ENCODE measurements at regions not wholly inside any gene's neighbourhood (a gene's known extent, or its start where the extent isn't known, plus 50 kb on each side); places are given as distances from the start of the nearest gene placed in this dataset.
"Not testable (repeated sequence)": the region's sequence is repeated elsewhere in the genome, so short reads cannot be mapped to it uniquely, and the experiment has no call there.

- no peak for DNase-seq (ENCODE audit: low spot score)
These were observed 303.5 kb upstream of the ST8SIA4 start for GRCh38 chr5:101206534-101206933.

DNA sequence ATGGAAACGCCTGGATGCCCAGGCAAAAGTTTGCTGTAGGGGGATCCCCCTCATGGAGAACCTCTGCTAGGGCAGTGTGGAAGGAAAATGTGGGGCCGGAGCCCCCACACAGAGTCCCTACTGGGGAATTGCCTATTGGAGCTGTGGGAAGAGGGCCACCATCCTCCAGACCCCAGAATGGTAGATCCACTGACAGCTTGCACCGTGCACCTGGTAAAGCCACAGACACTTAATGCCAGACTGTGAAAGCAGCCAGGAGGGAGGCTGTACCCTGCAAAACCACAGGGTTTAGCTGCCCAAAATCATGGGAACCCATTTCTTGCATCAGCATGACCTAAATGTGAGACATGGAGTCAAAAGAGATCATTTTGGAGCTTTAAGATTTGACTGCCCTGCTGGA, 302.0 kb upstream of the ST8SIA4 start:
- not testable (repeated sequence) for DNase-seq (ENCODE audit: low spot score)

GRCh38 chr5:101180365-101180764, 277.3 kb upstream of the ST8SIA4 start:
- DNase-seq (ENCODE audit: low spot score): not testable (repeated sequence)

GRCh38 chr5:101176605-101177004, 273.5 kb upstream of the ST8SIA4 start:
- no peak for DNase-seq (ENCODE audit: low spot score)

- no peak for DNase-seq (ENCODE audit: low spot score)
These were observed 271.9 kb upstream of the ST8SIA4 start for GRCh38 chr5:101174981-101175380.

DNA sequence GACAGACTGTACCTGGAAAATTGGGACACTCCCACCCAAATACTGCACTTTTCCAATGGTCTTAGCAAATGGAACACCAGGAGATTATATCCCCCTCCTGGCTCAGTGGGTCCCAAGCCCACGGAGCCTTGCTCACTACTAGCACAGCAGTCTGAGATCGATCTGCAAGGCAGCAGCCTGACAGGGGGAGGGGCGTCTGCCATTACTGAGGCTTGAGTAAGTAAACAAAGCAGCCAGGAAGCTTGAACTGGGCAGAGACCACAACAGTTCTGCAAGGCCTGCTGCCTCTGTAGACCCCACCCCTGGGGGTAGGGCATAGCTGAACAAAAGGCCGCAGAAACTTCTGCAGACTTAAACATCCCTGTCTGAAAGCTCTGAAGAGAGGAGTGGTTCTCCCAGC, 260.0 kb upstream of the ST8SIA4 start:
- DNase-seq (ENCODE audit: low spot score): no peak

DNA sequence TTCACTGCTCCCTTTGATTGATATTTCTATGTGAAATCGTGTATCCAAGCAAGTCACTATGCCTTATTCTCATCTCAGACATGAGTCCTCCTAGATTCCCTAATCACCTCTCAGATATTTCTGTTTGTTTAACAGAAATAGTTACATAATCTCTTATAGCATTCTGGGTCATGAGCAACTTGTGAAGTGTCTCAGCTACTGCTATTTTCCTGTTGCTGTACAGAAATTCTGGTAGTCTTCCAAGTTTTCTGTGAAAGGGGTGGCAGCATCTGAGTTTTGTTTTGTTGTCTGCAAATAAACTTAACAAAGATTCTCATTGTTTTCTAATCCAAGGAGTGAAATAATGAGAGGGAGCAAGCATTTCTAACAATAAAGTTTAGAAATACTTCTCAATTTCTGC, 256.9 kb upstream of the ST8SIA4 start:
- DNase-seq (ENCODE audit: low spot score): no peak

- no peak for DNase-seq (ENCODE audit: low spot score)
These were observed 255.9 kb upstream of the ST8SIA4 start for GRCh38 chr5:101159006-101159405.

- no peak for DNase-seq (ENCODE audit: low spot score)
These were observed 250.4 kb upstream of the ST8SIA4 start for GRCh38 chr5:101153526-101153925.

- no peak for DNase-seq (ENCODE audit: low spot score)
These were observed 240.4 kb upstream of the ST8SIA4 start for GRCh38 chr5:101143526-101143925.

DNA sequence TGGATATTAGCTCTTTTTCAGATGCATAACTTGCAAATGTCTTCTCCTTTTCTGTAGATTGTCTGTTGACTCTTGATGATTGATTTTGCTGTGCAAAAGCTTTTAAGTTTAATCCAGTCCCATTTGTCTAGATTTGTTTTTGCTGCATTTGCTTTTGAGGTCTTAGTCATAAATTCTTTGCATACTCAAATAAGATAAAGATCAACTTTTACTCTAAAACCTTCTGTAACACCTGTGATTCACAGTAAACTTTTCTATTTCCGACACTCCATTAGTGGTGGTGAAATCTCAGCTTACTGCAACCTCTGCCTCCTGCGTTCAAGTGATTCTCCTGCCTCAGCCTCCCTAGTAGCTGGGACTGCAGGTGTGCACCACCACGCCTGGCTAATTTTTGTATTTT, 239.0 kb upstream of the ST8SIA4 start:
- DNase-seq (ENCODE audit: low spot score): no peak

GRCh38 chr5:101136454-101136853, 233.4 kb upstream of the ST8SIA4 start:
- DNase-seq (ENCODE audit: low spot score): no peak

GRCh38 chr5:101123363-101123762, 220.3 kb upstream of the ST8SIA4 start:
- DNase-seq (ENCODE audit: low spot score): no peak

- no peak for DNase-seq (ENCODE audit: low spot score)
These were observed 209.6 kb upstream of the ST8SIA4 start for GRCh38 chr5:101112645-101113044.

DNA sequence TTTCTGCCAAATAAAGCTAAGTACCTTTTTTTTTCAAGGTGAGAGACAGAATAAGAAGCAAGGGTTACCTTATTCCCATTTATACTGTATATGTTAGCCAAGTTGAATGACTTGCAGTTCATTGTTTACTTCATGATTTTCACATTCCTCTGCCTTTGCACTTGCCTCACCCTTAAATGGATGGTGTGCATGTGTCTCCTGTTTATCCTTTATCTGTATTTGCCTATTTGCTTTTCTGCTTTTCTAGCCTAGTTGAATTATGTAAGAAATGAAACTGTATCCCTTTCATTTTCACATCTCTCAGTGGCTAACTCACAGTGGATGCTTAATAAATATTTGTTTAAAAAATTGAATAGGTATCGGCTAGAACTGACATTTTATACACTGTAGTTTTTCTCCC, 200.8 kb upstream of the ST8SIA4 start:
- no peak for DNase-seq (ENCODE audit: low spot score)

DNA sequence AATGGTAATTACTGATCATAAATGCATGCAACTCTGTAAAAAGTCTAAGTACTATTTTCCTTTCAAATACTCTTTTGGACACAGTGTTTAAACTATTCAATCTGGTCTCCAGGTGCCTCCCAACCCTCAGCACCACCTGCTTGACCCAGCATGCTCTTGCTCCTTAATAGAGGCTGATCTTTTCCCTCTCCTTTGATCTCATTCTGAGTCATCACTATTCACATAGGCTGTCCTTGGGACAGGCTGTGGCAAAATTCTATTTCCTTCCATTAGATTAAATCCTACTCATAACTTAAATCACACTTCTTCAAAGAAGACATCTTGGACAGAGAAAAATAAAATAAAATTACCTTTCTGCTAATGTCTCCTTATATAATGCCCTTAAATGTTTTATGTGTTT, 199.4 kb upstream of the ST8SIA4 start:
- no peak for DNase-seq (ENCODE audit: low spot score)

DNA sequence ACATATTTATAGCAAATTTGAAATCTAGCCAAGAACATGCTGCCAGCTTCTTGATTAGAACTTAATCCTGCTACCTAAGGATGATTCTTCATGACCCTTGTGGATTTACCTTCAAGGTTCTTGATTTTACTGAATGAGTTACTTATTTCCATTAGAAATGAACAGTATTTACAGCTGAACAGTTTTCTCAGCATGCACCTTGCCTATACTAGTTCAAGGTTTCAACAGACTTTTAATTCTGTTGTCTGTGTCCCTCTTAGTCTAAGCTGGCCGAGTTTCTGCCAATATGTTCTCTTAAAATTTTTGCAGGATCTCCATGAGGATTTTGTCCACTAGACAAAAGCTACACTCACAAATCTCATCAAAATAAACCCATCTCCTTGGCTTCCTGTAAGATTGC, 188.8 kb upstream of the ST8SIA4 start:
- DNase-seq (ENCODE audit: low spot score): no peak

DNA sequence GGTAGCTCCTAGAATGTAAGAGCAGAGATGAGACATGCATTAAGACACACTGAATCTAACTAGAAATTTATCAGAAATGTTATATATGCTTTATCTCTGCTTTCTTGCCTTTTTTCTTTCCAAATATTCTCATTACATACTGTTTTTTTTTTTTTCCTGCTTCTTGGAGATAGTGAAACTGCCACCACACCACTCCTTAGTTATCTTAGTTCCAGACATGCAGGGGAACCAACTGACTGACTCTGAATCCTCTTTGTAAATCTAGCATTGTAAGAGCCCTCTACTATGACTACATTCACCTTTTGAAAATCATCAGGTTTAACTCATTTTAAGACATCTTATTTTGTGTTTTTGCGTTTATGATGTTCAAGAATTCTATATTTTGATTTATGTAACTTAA, 181.3 kb upstream of the ST8SIA4 start:
- no peak for DNase-seq (ENCODE audit: low spot score)

DNA sequence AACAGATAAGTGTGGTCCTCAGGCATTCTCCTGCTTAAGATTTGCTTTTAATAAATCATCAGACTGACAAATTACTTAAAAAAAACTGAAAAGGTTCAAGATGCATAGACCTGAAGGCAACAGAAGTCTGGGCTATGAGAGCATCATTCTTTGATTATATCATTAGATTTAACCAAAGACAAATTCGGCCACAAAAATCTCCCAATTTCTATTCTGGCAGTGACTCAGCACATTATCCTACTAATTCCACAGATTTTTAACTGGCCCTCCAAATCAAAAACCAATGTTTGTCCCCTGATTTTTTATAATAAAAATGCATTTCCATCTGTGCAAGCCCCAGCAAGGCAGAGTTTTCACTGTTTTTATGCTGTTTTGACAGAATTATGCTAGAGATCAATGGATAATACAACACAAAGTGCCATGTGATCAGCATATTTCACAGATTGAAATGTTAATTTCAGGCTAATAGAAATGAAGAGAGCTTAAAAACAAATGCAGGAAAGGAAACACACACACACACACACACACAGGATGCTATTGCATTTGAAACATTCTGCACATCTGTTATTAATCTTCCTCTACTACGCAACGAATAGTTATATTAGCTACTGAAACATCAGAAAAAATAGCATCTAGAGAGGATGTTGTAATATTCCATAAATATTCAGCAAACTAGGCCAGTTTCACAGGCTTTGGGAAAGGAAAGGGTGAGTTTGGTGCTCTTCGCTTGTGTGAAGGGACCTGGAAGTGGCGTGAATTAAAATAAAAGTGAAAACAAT, 177.6 kb upstream of the ST8SIA4 start:
- DNase-seq (ENCODE audit: low spot score): no peak

DNA sequence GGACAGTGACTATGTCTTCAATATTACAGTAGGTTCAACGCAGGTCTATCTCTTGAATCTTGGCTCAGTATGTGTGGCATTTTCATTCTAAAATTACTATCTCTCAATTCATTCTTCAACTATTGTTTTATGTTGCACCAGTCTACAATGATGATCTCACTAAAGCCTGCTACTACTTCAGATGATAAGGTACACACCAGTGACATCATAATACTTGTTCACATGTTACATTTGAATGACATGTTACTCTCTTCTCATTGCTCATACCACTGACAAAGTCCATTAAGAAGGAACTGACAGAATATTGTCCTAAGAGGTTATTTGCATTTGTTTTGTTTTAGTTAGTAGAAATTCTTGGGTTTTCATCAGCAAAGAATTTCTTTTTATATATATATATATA, 165.2 kb upstream of the ST8SIA4 start:
- no peak for DNase-seq (ENCODE audit: low spot score)

DNA sequence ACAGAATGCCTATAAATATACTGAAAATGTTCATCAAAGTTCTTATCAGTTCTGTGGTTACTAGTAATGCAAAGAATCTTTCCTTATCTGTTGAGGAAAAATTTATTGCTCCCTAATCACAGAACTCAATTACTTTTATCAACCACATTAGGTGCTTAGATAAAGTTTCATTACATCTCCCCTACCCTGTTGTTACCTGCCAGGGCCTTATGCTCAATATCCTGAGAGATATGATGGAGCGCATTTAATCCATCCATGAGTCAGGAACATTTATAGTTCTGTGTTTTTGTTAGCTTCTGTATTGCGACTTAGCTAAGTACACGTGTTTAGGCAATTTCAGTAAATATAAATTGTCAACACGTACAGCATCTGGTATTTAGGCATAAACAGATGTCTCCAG, 164.3 kb upstream of the ST8SIA4 start:
- no peak for DNase-seq (ENCODE audit: low spot score)

DNA sequence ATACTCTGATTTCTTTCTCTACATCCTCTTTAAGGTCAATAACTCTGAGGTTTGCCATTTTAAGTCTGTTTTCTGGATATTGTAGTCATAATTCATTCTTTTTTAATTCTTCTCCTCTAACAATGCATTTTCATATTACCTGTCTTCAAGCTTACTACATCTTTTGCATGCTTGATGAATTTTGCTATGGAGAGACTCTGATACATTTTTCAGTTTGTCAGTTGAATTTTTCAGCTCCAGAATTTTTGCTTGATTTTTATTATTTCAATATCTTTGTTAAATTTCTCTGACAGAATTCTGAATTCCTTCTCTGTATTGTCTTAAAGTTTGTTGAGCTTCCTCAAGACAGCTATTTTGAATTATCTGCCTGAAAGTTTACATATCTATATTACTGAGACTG, 159.8 kb upstream of the ST8SIA4 start:
- DNase-seq (ENCODE audit: low spot score): no peak

DNA sequence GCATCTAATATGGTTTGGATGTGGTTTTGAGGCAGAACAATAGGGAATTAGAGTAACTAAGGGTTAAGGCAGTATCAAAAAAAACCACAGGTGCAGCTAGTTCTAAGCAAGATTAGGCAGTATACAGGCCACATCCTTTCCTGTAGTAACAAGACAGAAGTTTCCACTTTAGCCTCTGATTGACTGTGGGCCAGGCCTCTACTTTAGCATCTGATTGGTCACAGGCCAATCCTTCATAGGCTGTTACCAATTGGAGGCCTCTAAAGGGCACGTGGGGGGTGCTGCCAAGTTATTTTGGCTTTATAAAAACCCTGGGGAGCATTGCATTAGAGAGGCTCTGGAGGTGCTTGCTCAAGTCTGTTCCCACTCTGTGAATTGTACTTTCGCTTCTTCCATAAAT, 144.1 kb upstream of the ST8SIA4 start:
- DNase-seq (ENCODE audit: low spot score): no peak

GRCh38 chr5:101045689-101046088, 142.6 kb upstream of the ST8SIA4 start:
- no peak for DNase-seq (ENCODE audit: low spot score)

Measured in activated CD4-positive, alpha-beta T cell treated with anti-CD3 and anti-CD28 coated beads, Interleukin-2, Interleukin-4, amounts not matched to agents 100 ng/mL and 50 ng/mL, durations not matched to agents 16 hours and 8 hours (primary cell).